OCI-LY7 (cell line): ENCODE measurements at regions not wholly inside any gene's neighbourhood (a gene's known extent, or its start where the extent isn't known, plus 50 kb on each side); places are given as distances from the start of the nearest gene placed in this dataset.

Experiments
- BruUV-seq: library from RNA; stranded (reverse); fragments of 400-500 nt; replicated peaks from 2 replicates; lab custom pipeline; 2021; lab: Mats Ljungman, UMichigan
- CTCF ChIA-PET: fragments of 300-600 bp; sonication (Branson Sonifier 250); formaldehyde crosslinking; loops from one replicate; lab custom pipeline; 2022; ENCODE audit warnings: antibody characterized with exemption; ENCODE audit not compliant: unreplicated experiment; lab: Charles Lee
- POLR2A ChIA-PET: fragments of 300-600 bp; sonication (Branson Sonifier 250); formaldehyde crosslinking; loops from one replicate; lab custom pipeline; 2022; ENCODE audit warnings: antibody characterized with exemption; lab: Charles Lee
- DNase-seq: peaks from one replicate; pipeline ENCODE4 v3.0.0-alpha.2; 2015; ENCODE audit warnings: low spot score
- H2AFZ ChIP-seq: fragments of 200-600 bp; sonication (generic), shearing (Covaris generic); 2 replicates; pipeline ENCODE4 v1.6.1; 2014; ENCODE audit warnings: mild to moderate bottlenecking, antibody characterized with exemption, low read length, moderate library complexity
- H3K27ac ChIP-seq: fragments of 200-600 bp; sonication (generic); 2 replicates; pipeline ENCODE4 v1.5.1; 2014; ENCODE audit warnings: mixed run types, low read depth, mild to moderate bottlenecking, moderate library complexity, low read length, inconsistent platforms; ENCODE audit not compliant: poor library complexity, severe bottlenecking
- H3K36me3 ChIP-seq: fragments of 200-600 bp; sonication (generic); 2 replicates; pipeline ENCODE4 v1.6.1; 2014; ENCODE audit warnings: mild to moderate bottlenecking, antibody characterized with exemption, low read length, moderate library complexity, mixed read lengths; ENCODE audit not compliant: insufficient read depth
- H3K4me1 ChIP-seq: fragments of 200-600 bp; sonication (generic); 2 replicates; pipeline ENCODE4 v1.5.1; 2014; ENCODE audit warnings: mild to moderate bottlenecking, low read length; ENCODE audit not compliant: insufficient read depth, poor library complexity, severe bottlenecking
- H3K4me2 ChIP-seq: fragments of 200-600 bp; sonication (generic); 2 replicates; pipeline ENCODE4 v1.6.1; 2014; ENCODE audit warnings: mild to moderate bottlenecking, low read length
- H3K4me3 ChIP-seq: fragments of 200-600 bp; sonication (generic); 2 replicates; pipeline ENCODE4 v1.5.1; 2014; ENCODE audit warnings: mild to moderate bottlenecking, low read depth, low read length; ENCODE audit not compliant: poor library complexity, severe bottlenecking
- H3K79me2 ChIP-seq: fragments of 200-600 bp; sonication (generic); 2 replicates; pipeline ENCODE4 v1.6.1; 2016; ENCODE audit warnings: low read depth, mild to moderate bottlenecking, low read length, moderate library complexity, mixed read lengths; ENCODE audit not compliant: insufficient read depth
- H3K9me2 ChIP-seq: fragments of 200-600 bp; sonication (generic); 2 replicates; pipeline ENCODE4 v1.6.1; 2016; ENCODE audit warnings: mild to moderate bottlenecking, low read length, mixed read lengths; ENCODE audit not compliant: insufficient read depth
- H3K9me3 ChIP-seq: fragments of 200-600 bp; sonication (generic); 2 replicates; pipeline ENCODE4 v1.6.1; 2014; ENCODE audit warnings: mild to moderate bottlenecking, mixed run types, low read length, mixed read lengths
- H4K20me1 ChIP-seq: fragments of 200-600 bp; sonication (generic); 2 replicates; pipeline ENCODE4 v1.6.1; 2014; ENCODE audit warnings: mild to moderate bottlenecking, antibody characterized with exemption, low read length, moderate library complexity, mixed read lengths; ENCODE audit not compliant: insufficient read depth
- CTCF ChIP-seq: fragments of 200-600 bp; sonication (generic); conservative IDR thresholded peaks from 2 replicates; pipeline ENCODE4 v1.5.1; 2014; ENCODE audit warnings: mild to moderate bottlenecking, antibody characterized with exemption, low read length, moderate library complexity, mixed read lengths
- EZH2phosphoT487 ChIP-seq: fragments of 200-600 bp; sonication (generic); IDR thresholded peaks from 2 replicates; pipeline ENCODE4 v1.6.1; 2018; ENCODE audit warnings: low read depth, borderline replicate concordance, mild to moderate bottlenecking, mixed run types, antibody characterized with exemption, low read length, moderate library complexity, mixed read lengths
- intact Hi-C: fragments of 100-400 bp; cut with micrococcal nuclease; formaldehyde crosslinking; loops from one replicate; pipeline ENCODE4 v1.10.0; 2022; ENCODE audit not compliant: unreplicated experiment

GRCh38 chr7:89928451-89928850 lies 225.8 kb upstream of the STEAP1 start:
- Histone ChIP-seq H3K9me2 (no peaks in the 10 kb centered on the region), H3K4me2 (no peak overlapping the region), H2AFZ (no peak overlapping the region), H4K20me1 (no peaks in the 10 kb centered on the region), H3K4me3 (no peak overlapping the region), H3K27ac (no peak overlapping the region), H3K79me2 (no peaks in the 10 kb centered on the region), H3K4me1 (no peaks in the 10 kb centered on the region), H3K36me3 (no peaks in the 10 kb centered on the region), H3K9me3 (no peaks in the 10 kb centered on the region)
- TF ChIP-seq CTCF (no peak), EZH2phosphoT487 (no peak)
- ChIA-PET POLR2A (interaction anchor here (0.5 kb wide), 1 partner anchor 1183 kb away, joined by 3 read pairs; no protein-coding TSS in a partner anchor), CTCF (no interaction called here)
- intact Hi-C loops, result no loop called here
- DNase-seq, result no peak
- no TSS peak for BruUV-seq

GRCh38 chr7:89934101-89934500 lies 220.2 kb upstream of the STEAP1 start:
- ChIA-PET CTCF (no interaction called here), POLR2A (no interaction called here)

More at GRCh38 chr7:89934101-89934500, 220.2 kb upstream of the STEAP1 start:
- H3K4me2 ChIP-seq, result no peak overlapping the region
- H3K27ac ChIP-seq, result no peak overlapping the region
- H3K9me3 ChIP-seq, result no peaks in the 10 kb centered on the region
- H3K79me2 ChIP-seq, result no peaks in the 10 kb centered on the region
- TF ChIP-seq EZH2phosphoT487, result no peak
- no peak for TF ChIP-seq CTCF
- no TSS peak for BruUV-seq
- intact Hi-C loops, result no loop called here
- H4K20me1 ChIP-seq, result no peaks in the 10 kb centered on the region
- H3K36me3 ChIP-seq, result no peaks in the 10 kb centered on the region
- no peaks in the 10 kb centered on the region for H3K9me2 ChIP-seq
- H3K4me3 ChIP-seq, result no peak overlapping the region
- DNase-seq, result no peak
- no peaks in the 10 kb centered on the region for H3K4me1 ChIP-seq
- no peak overlapping the region for H2AFZ ChIP-seq
